HCEC 1CT (cell line): ENCODE measurements at regions not wholly inside any gene's neighbourhood (a gene's known extent, or its start where the extent isn't known, plus 50 kb on each side); places are given as distances from the start of the nearest gene placed in this dataset.
A peak's percentile ranks its signal among the peaks of the same experiment; 100 is the strongest.

Source experiments
- DNase-seq: peaks from one replicate; pipeline ENCODE4 v3.0.0-alpha.2; 2017

GRCh38 chr5:56339732-56340131 lies 106.6 kb upstream of the ANKRD55 start:
- no peak for DNase-seq

- DNase-seq = no peak
Measured at GRCh38 chr5:56337715-56338319, 104.7 kb upstream of the ANKRD55 start.

- no peak for DNase-seq
Measured at GRCh38 chr5:56335212-56335611, 102.1 kb upstream of the ANKRD55 start.

GRCh38 chr5:56330806-56331205 lies 97.7 kb upstream of the ANKRD55 start:
- DNase-seq = no peak

- DNase-seq = no peak
Measured at GRCh38 chr5:56330167-56330566, 97.0 kb upstream of the ANKRD55 start.

GRCh38 chr5:56329652-56330051 lies 96.5 kb upstream of the ANKRD55 start:
- no peak for DNase-seq

DNA sequence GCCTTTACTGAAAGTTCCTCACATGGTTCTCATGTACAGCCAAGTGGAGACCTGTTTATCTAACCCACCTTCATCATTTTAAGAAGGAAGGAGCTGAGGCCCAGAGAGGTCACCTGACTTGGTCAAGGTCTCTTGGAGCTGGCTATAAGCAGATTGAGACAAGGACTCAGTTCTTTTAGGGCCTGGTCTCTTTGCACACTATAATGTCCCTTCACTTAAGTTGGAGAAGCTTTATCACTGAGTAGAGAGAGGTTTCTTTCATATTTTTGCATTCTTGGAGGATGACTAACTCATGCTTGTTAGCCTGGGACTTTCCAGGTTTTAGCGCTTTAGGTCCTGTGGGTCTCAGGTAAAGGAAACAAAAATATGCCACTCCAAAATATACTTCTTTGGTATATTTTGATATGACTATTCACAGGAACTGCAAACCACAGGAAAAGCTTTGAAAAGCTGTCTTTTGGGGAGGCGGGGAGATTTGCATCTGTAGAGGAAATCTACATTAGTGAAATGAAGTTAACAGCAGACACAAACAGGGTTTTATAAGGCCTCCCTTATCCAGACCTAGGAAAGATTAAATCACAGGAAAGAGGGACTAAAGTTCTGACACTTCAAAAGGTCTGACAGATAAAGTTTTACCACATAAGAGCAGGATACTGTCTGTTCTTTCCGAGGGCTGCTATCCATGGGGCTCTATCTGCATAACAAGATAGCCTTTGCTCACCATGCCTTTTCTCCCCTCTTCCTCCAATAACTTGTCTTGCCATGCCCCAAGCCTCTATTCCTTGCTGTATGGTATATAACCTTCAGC lies 95.8 kb upstream of the ANKRD55 start:
- DNase-seq = no peak

- DNase-seq = no peak
Measured at GRCh38 chr5:56327809-56328208, 94.7 kb upstream of the ANKRD55 start.

DNA sequence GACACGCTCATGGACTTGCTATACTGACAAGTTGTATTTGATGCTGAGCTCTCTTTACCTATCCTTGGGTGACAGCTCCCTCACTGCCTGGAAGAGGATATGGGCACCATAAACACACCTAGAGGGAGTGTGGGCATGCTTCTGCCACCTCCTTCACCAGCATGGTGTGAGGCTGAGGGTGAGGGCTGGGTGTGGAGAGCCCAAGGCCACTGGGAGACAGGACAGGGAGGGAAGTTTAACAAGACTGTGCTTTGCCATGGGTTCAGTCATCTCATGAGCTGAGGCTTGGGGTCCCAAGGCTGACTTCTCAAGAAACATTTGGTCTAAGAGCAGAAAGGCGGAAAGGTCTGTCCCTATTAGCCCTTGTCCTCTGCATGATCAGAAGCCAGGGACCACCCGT lies 93.6 kb upstream of the ANKRD55 start:
- DNase-seq = no peak

DNA sequence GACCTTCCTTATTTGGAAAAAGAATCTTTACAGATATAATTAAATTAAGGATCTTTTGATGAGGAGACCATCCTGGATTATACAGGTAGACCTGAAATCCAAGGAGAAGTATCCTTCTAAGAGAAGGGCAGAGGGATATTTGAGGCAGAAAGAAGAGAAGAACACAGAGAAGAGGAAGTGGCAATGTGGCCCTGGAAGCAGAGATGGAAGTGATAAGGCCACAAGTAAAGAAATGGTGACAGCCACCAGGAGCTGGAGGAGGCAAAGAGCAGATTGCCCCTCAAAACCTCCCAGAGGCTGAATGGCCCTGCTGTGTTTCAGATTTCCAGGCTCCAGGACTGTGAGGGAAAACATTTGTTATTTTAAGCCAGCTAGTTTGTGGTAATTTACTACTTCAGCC lies 93.0 kb upstream of the ANKRD55 start:
- DNase-seq = no peak

DNA sequence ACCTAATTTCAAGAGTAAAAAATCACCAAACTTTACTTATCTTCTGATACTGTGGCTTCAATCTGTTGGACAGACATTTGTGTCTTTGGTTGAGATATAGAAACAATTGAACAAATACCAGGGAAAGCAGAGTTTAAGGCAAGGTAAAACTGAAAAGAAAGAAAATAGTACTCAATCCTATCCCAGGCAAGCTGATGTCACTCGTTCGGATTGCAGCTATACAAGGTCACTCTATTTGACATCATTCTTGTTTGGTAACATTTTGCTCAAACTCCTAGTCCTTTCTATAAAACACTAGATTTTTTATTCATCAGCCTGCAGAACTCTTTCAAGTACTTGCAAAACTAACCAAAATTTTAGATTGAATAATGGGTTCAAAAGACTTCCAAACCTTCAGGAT lies 91.9 kb upstream of the ANKRD55 start:
- DNase-seq = no peak

- DNase-seq = no peak
Measured at GRCh38 chr5:56323505-56323904, 90.4 kb upstream of the ANKRD55 start.

- no peak for DNase-seq
Measured at GRCh38 chr5:56322592-56322991, 89.5 kb upstream of the ANKRD55 start.

DNA sequence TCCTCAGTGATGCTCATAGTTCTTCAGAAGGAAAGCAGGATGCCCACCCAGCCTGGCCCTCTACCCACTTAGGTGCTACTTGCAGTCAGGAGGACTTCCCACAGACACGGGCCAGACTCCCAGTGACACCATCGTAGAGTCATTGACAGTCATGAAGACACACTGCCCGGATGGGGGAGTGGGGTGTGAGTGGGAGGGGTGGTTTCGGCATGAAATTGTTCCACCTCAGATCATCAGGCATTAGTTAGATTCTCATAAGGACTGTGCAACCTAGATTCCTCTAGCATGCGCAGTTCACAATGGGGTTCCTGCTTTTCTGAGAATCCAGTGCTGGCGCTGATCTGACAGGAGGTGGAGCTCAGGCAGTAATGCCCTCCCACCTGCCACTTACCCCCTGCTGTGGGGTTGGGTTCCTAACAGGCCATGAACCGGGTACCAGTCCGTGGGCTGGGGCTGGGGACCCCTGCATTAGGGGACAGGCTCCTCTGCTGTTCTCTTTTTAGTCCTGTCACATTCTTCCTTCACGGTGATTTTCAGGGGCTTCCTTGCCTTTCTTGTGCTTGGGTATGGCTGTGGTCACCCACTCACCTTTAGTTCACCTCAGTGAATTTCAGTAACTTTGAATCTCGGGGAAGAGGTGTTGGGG lies 88.2 kb upstream of the ANKRD55 start:
- no peak for DNase-seq

- DNase-seq = no peak
Measured at GRCh38 chr5:56320686-56321085, 87.6 kb upstream of the ANKRD55 start.

DNA sequence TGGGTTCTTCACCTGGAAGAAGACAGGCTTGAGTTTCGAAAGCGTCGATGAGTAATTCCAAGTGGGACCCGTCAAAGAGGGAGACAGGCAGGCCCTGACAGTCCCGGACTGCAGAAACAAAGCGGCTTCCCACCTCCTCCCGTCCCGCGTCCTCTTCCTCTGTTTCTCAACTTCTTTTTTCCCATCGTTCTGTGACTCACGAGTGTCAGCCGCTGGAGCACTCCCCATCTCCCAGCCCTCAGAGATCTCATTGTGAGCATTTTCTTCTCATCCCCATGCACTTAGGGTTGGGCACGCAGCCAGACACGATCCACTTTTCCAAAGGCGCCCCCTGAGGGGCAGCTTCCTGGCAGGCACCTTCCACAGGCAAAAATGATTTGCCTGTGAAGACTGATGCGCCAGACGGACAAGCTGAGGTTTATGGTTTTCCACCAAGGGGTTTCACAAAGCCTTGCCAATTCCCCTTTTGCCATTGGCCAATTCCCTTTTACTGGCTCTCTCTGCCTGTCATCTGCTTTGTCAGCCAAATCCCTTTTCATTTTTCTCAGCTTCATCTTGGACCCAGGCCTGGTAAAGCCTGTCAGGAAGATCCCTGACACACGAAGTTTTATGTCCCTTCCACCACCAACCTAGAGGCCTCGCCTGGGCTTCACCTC lies 86.5 kb upstream of the ANKRD55 start:
- peak; percentile 47 for DNase-seq

- DNase-seq = no peak
Measured at GRCh38 chr5:56317923-56318561, 84.9 kb upstream of the ANKRD55 start.

- no peak for DNase-seq
Measured at GRCh38 chr5:56316299-56316994, 83.3 kb upstream of the ANKRD55 start.

DNA sequence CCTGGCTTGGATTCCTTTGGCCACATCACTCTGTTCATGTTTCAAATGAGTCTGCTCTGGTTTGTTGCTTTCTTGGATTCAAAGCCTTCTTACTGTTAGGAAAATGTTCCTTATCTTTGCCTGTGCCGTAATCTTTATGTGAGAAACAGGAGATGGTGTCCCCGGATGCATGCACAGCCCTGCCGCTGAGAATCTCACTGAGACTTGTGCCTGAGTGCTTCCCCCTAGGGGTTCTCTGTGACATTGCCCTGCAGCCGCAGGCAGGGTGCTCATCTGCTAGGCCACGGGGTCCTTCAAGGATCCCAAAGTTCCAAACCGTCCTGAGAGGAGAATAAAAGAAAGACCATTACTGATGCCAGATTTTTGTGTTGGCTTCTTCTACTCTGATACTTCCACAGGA lies 81.4 kb upstream of the ANKRD55 start:
- no peak for DNase-seq

GRCh38 chr5:56313596-56313995 lies 80.5 kb upstream of the ANKRD55 start:
- no peak for DNase-seq

GRCh38 chr5:56313004-56313531 lies 79.9 kb upstream of the ANKRD55 start:
- no peak for DNase-seq

DNA sequence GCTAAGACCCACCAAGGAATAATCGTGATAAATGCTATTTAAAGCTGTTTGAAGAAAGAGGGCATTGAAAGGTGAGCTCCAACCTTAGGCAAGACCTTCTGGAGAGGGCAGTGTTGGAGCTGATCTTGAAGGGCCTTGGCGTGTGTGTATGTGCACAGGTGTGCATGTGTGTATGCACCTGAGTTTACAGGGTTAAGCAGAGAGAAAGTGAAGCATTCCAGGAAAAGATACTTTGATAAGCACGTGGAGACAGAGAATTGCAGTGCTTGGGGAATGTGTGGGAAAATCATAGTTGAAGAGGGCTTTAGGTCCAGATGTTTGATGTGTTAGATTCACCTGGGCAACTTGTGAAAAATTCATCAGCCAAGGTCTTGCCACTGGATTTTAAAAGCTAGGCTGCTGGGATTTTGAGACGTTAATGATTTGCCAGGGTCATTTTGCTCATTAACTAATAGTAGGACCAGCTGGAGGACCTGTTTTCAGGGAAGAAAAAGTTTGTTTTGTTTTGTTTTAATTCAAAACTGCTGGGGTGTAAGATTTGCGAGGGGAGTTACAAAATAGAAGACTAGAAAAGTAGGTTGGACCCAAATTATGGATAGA lies 78.3 kb upstream of the ANKRD55 start:
- DNase-seq = no peak
